ENCODE measurements at regions not wholly inside any gene's neighbourhood (a gene's known extent, or its start where the extent isn't known, plus 50 kb on each side); places are given as distances from the start of the nearest gene placed in this dataset.

DNA sequence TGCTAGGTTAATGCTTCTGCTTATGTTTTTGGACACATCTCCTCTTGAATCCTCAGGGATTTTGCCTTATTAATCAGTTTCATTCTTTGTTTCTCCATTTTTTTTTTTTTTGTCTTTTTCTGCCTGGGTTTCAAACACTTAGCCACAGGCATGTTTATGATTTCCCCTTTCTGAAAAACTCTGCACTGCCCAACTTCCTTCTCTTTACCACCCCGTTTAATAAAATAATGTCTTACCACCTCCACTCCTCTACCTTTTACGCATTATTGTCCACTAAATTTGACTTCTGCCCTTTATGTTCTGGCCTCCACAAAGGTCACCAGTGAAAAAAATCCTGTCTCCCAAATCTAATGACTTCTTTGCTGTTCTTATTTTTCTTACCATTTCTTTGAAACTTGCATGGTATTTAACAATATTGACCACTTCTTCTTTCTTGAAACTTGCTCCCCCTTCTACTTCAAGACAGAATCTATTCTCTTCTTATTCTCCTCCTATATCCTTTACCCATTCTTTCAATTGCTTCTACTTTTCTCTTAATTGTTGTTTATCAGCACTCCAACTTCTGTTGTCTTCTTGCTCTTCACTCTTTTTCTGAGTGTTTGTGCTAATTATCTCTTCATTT lies 150.3 kb downstream of the TNFSF18 start:
- TF ChIP-seq, protein P1, sequence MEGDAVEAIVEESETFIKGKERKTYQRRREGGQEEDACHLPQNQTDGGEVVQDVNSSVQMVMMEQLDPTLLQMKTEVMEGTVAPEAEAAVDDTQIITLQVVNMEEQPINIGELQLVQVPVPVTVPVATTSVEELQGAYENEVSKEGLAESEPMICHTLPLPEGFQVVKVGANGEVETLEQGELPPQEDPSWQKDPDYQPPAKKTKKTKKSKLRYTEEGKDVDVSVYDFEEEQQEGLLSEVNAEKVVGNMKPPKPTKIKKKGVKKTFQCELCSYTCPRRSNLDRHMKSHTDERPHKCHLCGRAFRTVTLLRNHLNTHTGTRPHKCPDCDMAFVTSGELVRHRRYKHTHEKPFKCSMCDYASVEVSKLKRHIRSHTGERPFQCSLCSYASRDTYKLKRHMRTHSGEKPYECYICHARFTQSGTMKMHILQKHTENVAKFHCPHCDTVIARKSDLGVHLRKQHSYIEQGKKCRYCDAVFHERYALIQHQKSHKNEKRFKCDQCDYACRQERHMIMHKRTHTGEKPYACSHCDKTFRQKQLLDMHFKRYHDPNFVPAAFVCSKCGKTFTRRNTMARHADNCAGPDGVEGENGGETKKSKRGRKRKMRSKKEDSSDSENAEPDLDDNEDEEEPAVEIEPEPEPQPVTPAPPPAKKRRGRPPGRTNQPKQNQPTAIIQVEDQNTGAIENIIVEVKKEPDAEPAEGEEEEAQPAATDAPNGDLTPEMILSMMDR (conservative IDR thresholded peaks at IDR 0.05; ENCODE audit: low read depth, low read length), result no peak
- TF ChIP-seq EZH2 (IDR thresholded peaks at IDR 0.05; ENCODE audit: borderline replicate concordance, low read depth, low read length, poor library complexity, severe bottlenecking), result no peak
